OCI-LY7 (cell line): ENCODE measurements at regions not wholly inside any gene's neighbourhood (a gene's known extent, or its start where the extent isn't known, plus 50 kb on each side); places are given as distances from the start of the nearest gene placed in this dataset.

Experiments used
- EZH2phosphoT487 ChIP-seq: fragments of 200-600 bp; sonication (generic); IDR thresholded peaks from 2 replicates; pipeline ENCODE4 v1.6.1; 2018; ENCODE audit warnings: low read depth, borderline replicate concordance, mild to moderate bottlenecking, mixed run types, antibody characterized with exemption, low read length, moderate library complexity, mixed read lengths
- TF ChIP-seq, protein P1 (sequence below): fragments of 200-600 bp; sonication (generic); conservative IDR thresholded peaks from 2 replicates; pipeline ENCODE4 v1.5.1; 2014; ENCODE audit warnings: mild to moderate bottlenecking, antibody characterized with exemption, low read length, moderate library complexity, mixed read lengths

DNA sequence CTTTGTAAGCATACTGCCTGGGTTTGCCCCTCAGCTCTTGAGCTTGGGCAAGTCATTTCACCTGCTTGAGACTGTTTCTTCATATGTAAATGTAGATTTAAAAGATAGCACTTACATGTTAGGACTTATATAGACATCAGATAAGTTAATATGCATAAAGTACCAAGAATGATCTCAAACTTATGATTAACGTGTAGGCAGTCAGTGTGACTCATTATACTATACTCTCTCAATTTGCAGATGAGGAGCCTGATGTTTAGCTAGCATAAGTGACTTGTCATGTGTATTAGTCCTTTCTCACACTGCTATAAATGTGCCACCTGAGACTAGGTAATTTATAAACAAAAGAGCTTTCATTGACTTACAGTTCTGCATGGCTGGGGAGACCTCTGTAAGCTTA lies 690.5 kb downstream of the KCNJ2 start:
- TF ChIP-seq, protein P1, sequence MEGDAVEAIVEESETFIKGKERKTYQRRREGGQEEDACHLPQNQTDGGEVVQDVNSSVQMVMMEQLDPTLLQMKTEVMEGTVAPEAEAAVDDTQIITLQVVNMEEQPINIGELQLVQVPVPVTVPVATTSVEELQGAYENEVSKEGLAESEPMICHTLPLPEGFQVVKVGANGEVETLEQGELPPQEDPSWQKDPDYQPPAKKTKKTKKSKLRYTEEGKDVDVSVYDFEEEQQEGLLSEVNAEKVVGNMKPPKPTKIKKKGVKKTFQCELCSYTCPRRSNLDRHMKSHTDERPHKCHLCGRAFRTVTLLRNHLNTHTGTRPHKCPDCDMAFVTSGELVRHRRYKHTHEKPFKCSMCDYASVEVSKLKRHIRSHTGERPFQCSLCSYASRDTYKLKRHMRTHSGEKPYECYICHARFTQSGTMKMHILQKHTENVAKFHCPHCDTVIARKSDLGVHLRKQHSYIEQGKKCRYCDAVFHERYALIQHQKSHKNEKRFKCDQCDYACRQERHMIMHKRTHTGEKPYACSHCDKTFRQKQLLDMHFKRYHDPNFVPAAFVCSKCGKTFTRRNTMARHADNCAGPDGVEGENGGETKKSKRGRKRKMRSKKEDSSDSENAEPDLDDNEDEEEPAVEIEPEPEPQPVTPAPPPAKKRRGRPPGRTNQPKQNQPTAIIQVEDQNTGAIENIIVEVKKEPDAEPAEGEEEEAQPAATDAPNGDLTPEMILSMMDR, result no peak
- no peak for TF ChIP-seq EZH2phosphoT487
